Pancreas (tissue), 10 donors: ENCODE measurements at regions not wholly inside any gene's neighbourhood (a gene's known extent, or its start where the extent isn't known, plus 50 kb on each side); places are given as distances from the start of the nearest gene placed in this dataset.

Source experiments
- ATAC-seq, 4 donors: fragments of 200-7000 bp; cut with Tn5 transposase; one replicate each; pipeline versions ENCODE4 v1.8.0 to v1.9.1; 2020; ENCODE audit warnings: mild to moderate bottlenecking in 4 of 4, moderate library complexity in 4 of 4
- DNase-seq, 6 donors: peaks; one replicate each; pipeline ENCODE4 v3.0.0-alpha.2; 2020
- FAIRE-seq: peaks from 2 replicates; lab custom pipeline; 2012; peaks lifted over from hg19 to GRCh38; lab: Jason Lieb, UNC
- H3K27ac ChIP-seq, 4 donors: fragments of 200-600 bp; sonication (generic); 1 replicate in 3 of 4; 2 replicates in 1 of 4; pipeline versions ENCODE4 v1.5.0 to v1.8.0; 2020
- H3K27me3 ChIP-seq, 4 donors: fragments of 200-600 bp; one replicate each; pipeline ENCODE4 v1.8.0; 2021
- H3K36me3 ChIP-seq, 3 donors: fragments of 200-600 bp; sonication (generic) in 1 of 3; one replicate each; pipeline versions ENCODE4 v1.5.0 to v1.8.0; 2020 to 2021
- H3K4me1 ChIP-seq, 3 donors: fragments of 200-600 bp; one replicate each; pipeline ENCODE4 v1.8.0; 2021
- H3K4me3 ChIP-seq, 4 donors: fragments of 200-600 bp; sonication (generic) in 2 of 4; one replicate each; pipeline versions ENCODE4 v1.5.0 to v1.8.0; 2020 to 2021
- H3K9me3 ChIP-seq, 4 donors: fragments of 200-600 bp; one replicate each; pipeline ENCODE4 v1.8.0; 2021
- CTCF ChIP-seq, 4 donors: fragments of 200-600 bp; sonication (generic) in 3 of 4; IDR thresholded peaks; one replicate each; pipeline versions ENCODE4 v1.5.0 to v1.8.0; 2021; ENCODE audit warnings: antibody characterized with exemption in 4 of 4
- WGBS, 2 donors: extraction: QIAGEN DNeasy Blood & Tissue Kit; methylation state at CpG; one replicate each; pipeline ENCODE4 v1.1.7; 2013; 5-methylcytosine and 5-hydroxymethylcytosine counted together
- intact Hi-C, 3 donors: fragments of 100-400 bp; cut with DNase I; formaldehyde crosslinking; loops; one replicate each; pipeline versions ENCODE4 v1.11.1 to v1.14.2; 2022
- donor health status: healthy with polysubstance abuse.
- donor health status: DM: no; HTN: no; CAD: no; lungs with moderate emphysema.
- donor health status: DM: no; HTN: no; CAD: no.
- donor health status: control.
- donor health status: control.
- donor health status: Bipolar disorder and iron deficiency.
- donor health status: DM: yes; HTN: yes; CAD: no.
- donor health status: DM: no; HTN: no; CAD: no.
- donor health status: DM: no; HTN: no; CAD: no.
- donor health status: DM: yes; HTN: yes; CAD: no.

DNA sequence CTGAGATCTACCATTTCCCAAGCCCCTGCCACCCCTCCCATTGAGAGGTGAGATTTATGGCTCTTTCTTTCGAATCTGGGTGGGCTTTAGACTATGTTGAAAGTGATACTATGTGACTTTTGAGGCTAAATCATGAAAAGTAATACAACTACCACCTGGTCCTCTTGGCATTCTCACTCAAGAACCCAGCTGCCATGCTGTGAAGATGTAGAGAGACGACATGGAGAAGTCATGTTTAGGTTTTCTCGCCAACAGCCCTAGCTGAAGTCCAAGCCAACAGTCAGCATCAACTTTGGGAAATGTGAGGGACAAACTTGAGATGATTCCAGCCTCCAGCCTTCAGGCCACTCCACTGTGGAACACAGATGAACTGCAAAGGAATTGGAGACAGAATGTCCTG, 108.7 kb downstream of the SCP2D1 start:
- H3K9me3 ChIP-seq = no peaks in the 10 kb centered on the region
- no peaks in the 10 kb centered on the region for H3K27me3 ChIP-seq
- FAIRE-seq (no peak), ATAC-seq (no peak), DNase-seq (no peak)
- 59 to 67% methylated on average over 3 of the region's 3 CpGs for WGBS, 2 donors
- no peak for TF ChIP-seq CTCF (IDR thresholded peaks at IDR 0.05)
- no peaks in the 10 kb centered on the region for H3K36me3 ChIP-seq
- H3K4me1 ChIP-seq = no peaks in the 10 kb centered on the region
- no peak overlapping the region for H3K4me3 ChIP-seq
- H3K27ac ChIP-seq = no peak overlapping the region
- intact Hi-C loops = no loop called here

GRCh38 chr20:18922898-18923297, 109.3 kb downstream of the SCP2D1 start:
- FAIRE-seq (no peak), DNase-seq (no peak), ATAC-seq (no peak)
- Histone ChIP-seq H3K36me3 (no peaks in the 10 kb centered on the region), H3K27ac (no peak overlapping the region), H3K4me3 (no peak overlapping the region), H3K27me3 (no peaks in the 10 kb centered on the region), H3K9me3 (no peaks in the 10 kb centered on the region), H3K4me1 (no peaks in the 10 kb centered on the region)
- intact Hi-C loops = no loop called here
- TF ChIP-seq CTCF (IDR thresholded peaks at IDR 0.05) = no peak
- 85 to 89% methylated on average over 2 of the region's 2 CpGs for WGBS, 2 donors

DNA sequence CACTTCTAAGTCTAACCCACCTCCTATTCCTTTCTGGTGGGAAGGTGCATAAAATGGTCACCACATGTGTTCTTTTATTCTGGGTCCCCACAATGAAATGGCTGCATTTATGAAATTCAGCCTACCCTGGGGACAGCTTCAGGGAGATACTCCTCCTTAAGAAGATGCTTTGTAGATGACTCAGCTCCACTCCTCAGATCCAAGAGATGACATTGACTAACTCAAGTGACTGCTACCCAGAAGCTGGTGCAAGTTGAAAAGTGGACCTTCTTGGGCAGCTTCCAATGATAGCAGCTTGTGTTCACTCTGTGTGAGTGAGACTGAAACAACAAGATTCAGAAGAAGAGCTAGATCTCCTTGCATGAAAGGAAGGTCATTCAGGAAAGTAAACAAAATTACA, 113.4 kb downstream of the SCP2D1 start:
- H3K4me3 ChIP-seq = no peak overlapping the region
- no peak for FAIRE-seq

DNA sequence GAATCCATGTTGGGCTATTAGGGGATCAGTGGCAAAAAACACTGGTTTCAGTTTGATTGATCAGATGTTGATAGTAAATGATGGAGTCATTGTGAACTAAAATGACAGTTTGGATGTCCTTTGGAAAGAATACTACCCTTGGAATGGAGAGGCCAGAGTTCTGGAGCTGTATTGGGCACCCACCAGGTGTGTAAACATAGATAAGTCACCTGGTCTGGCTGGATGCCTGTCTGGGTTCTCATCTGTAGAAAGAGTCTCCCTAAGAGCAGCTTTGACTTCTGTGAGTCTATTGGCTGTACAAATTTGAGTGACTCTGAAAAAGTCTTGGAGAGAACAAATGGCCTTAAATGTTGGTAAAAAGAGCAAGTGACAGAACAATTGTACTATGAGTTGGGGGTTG, 115.0 kb downstream of the SCP2D1 start:
- Histone ChIP-seq H3K4me3 (no peak overlapping the region), H3K36me3 (no peaks in the 10 kb centered on the region), H3K4me1 (no peaks in the 10 kb centered on the region), H3K9me3 (no peaks in the 10 kb centered on the region), H3K27ac (no peak overlapping the region), H3K27me3 (no peaks in the 10 kb centered on the region)
- peak in 2 of 4 donors; percentile 54 to 75 for ATAC-seq
- FAIRE-seq = no peak
- no peak for TF ChIP-seq CTCF (IDR thresholded peaks at IDR 0.05)
- peak in 2 of 6 donors; percentile 10 to 20 for DNase-seq
- intact Hi-C loops = no loop called here

More for the DNA sequence above, 113.4 kb downstream of the SCP2D1 start:
- Histone ChIP-seq H3K27ac (no peak overlapping the region), H3K36me3 (no peaks in the 10 kb centered on the region), H3K4me1 (no peaks in the 10 kb centered on the region), H3K27me3 (no peaks in the 10 kb centered on the region), H3K9me3 (no peaks in the 10 kb centered on the region)
- ATAC-seq = no peak
- intact Hi-C loops = no loop called here
- no peak for DNase-seq
- no peak for TF ChIP-seq CTCF (IDR thresholded peaks at IDR 0.05)

GRCh38 chr20:18929800-18930199, 116.2 kb downstream of the SCP2D1 start:
- Histone ChIP-seq H3K4me3 (no peak overlapping the region), H3K27ac (no peak overlapping the region), H3K36me3 (no peaks in the 10 kb centered on the region), H3K27me3 (no peaks in the 10 kb centered on the region), H3K4me1 (no peaks in the 10 kb centered on the region), H3K9me3 (no peaks in the 10 kb centered on the region)
- TF ChIP-seq CTCF (IDR thresholded peaks at IDR 0.05) = no peak
- no peak for DNase-seq
- no peak for ATAC-seq
- intact Hi-C loops = loop anchor here in 1 of 3 donors (10.0 kb wide), 1 partner anchor 65 kb away; no protein-coding TSS in a partner anchor
- WGBS, 2 donors = 88 to 89% methylated on average over 1 of the region's 1 CpG
- FAIRE-seq = no peak
